HEK293 (cell line): ENCODE measurements at regions not wholly inside any gene's neighbourhood (a gene's known extent, or its start where the extent isn't known, plus 50 kb on each side); places are given as distances from the start of the nearest gene placed in this dataset.

ENCODE experiments used
- CTCF ChIA-PET: fragments of 350-600 bp; formaldehyde crosslinking; extraction: SDS; loops from one replicate; lab custom pipeline; 2021; ENCODE audit warnings: antibody characterized with exemption; lab: Yijun Ruan, JAX
- POLR2A ChIA-PET: fragments of 300-600 bp; formaldehyde crosslinking; extraction: SDS; loops from one replicate; lab custom pipeline; 2020; ENCODE audit warnings: antibody characterized with exemption, inconsistent platforms; lab: Yijun Ruan, JAX
- H3K27ac ChIP-seq: fragments of 200-500 bp; sonication (Bioruptor generic); 2 replicates; pipeline ENCODE4 v1.5.1; 2014; ENCODE audit warnings: low read depth, low read length, control low read depth, inconsistent platforms; ENCODE audit errors: extremely low read depth
- H3K36me3 ChIP-seq, 2 experiments: fragments of 200-500 bp in 1 of 2; sonication (Bioruptor generic) in 1 of 2; 1 replicate in 1 of 2; 2 replicates in 1 of 2; pipeline ENCODE4 v1.5.1; 2014 to 2017; ENCODE audit warnings: inconsistent platforms in 2 of 2, low read length in 2 of 2; ENCODE audit not compliant: control insufficient read depth in 2 of 2, insufficient read depth in 1 of 2
- H3K4me1 ChIP-seq: fragments of 200-500 bp; sonication (Bioruptor generic); 2 replicates; pipeline ENCODE4 v1.5.1; 2014; ENCODE audit warnings: mild to moderate bottlenecking, low read length, inconsistent platforms; ENCODE audit not compliant: control insufficient read depth, insufficient read depth
- H3K4me3 ChIP-seq: 2 replicates; pipeline ENCODE4 v1.5.1; 2011; ENCODE audit warnings: low read depth, mild to moderate bottlenecking, control low read depth, low read length, moderate library complexity
- H3K9me3 ChIP-seq: fragments of 200-500 bp; sonication (Bioruptor generic); 2 replicates; pipeline ENCODE4 v1.5.1; 2014; ENCODE audit warnings: low read depth, low read length, inconsistent platforms; ENCODE audit not compliant: control insufficient read depth, insufficient read depth
- OVOL3 ChIP-seq: fragments of 450-650 bp; formaldehyde crosslinking; IDR thresholded peaks from 2 replicates; pipeline ENCODE4 v1.5.1; 2016; ENCODE audit warnings: missing biosample characterization, missing genetic modification characterization
- ZBTB7A ChIP-seq: fragments of 450-650 bp; formaldehyde crosslinking; IDR thresholded peaks from 2 replicates; pipeline ENCODE4 v1.5.1; 2016; ENCODE audit warnings: low read depth, missing biosample characterization, missing genetic modification characterization
- ZNF133 ChIP-seq: fragments of 450-650 bp; formaldehyde crosslinking; IDR thresholded peaks from 2 replicates; pipeline ENCODE4 v1.5.1; 2016; ENCODE audit warnings: missing biosample characterization, missing genetic modification characterization
- ZNF175 ChIP-seq: fragments of 450-650 bp; formaldehyde crosslinking; IDR thresholded peaks from 2 replicates; pipeline ENCODE4 v1.5.1; 2016; ENCODE audit warnings: missing biosample characterization, missing genetic modification characterization
- ZNF184 ChIP-seq: fragments of 450-650 bp; IDR thresholded peaks from 2 replicates; pipeline ENCODE4 v1.5.1; 2018; ENCODE audit warnings: missing biosample characterization, mild to moderate bottlenecking, missing genetic modification characterization
- ZNF214 ChIP-seq: fragments of 450-650 bp; formaldehyde crosslinking; IDR thresholded peaks from 2 replicates; pipeline ENCODE4 v1.5.1; 2017; ENCODE audit warnings: missing biosample characterization, mild to moderate bottlenecking, missing genetic modification characterization, borderline replicate concordance
- ZNF239 ChIP-seq: fragments of 450-650 bp; formaldehyde crosslinking; IDR thresholded peaks from 2 replicates; pipeline ENCODE4 v1.5.1; 2016; ENCODE audit warnings: missing biosample characterization, missing genetic modification characterization
- ZNF24 ChIP-seq: fragments of 450-650 bp; formaldehyde crosslinking; IDR thresholded peaks from 2 replicates; pipeline ENCODE4 v1.5.1; 2016; ENCODE audit warnings: missing biosample characterization, missing genetic modification characterization
- ZNF248 ChIP-seq: fragments of 450-650 bp; formaldehyde crosslinking; IDR thresholded peaks from 2 replicates; pipeline ENCODE4 v1.5.1; 2017; ENCODE audit warnings: missing biosample characterization, missing genetic modification characterization
- ZNF292 ChIP-seq: fragments of 450-650 bp; formaldehyde crosslinking; IDR thresholded peaks from 2 replicates; pipeline ENCODE4 v1.5.1; 2016; ENCODE audit warnings: low read depth, missing biosample characterization, missing genetic modification characterization, borderline replicate concordance
- ZNF341 ChIP-seq: fragments of 450-650 bp; formaldehyde crosslinking; IDR thresholded peaks from 2 replicates; pipeline ENCODE4; 2016; ENCODE audit warnings: low read depth, missing biosample characterization, missing genetic modification characterization
- ZNF394 ChIP-seq: fragments of 450-650 bp; formaldehyde crosslinking; IDR thresholded peaks from 2 replicates; pipeline ENCODE4 v1.5.1; 2016; ENCODE audit warnings: missing biosample characterization, missing genetic modification characterization, mild to moderate bottlenecking, moderate library complexity, borderline replicate concordance
- ZNF530 ChIP-seq: fragments of 450-650 bp; formaldehyde crosslinking; IDR thresholded peaks from 2 replicates; pipeline ENCODE4 v1.5.1; 2016; ENCODE audit warnings: low read depth, missing biosample characterization, missing genetic modification characterization
- ZNF747 ChIP-seq: fragments of 450-650 bp; formaldehyde crosslinking; IDR thresholded peaks from 2 replicates; pipeline ENCODE4 v1.5.1; 2016; ENCODE audit warnings: missing biosample characterization, missing genetic modification characterization
- TF ChIP-seq, protein P1 (sequence below): fragments of 450-650 bp; formaldehyde crosslinking; IDR thresholded peaks from 2 replicates; pipeline ENCODE4 v1.5.1; 2016; ENCODE audit warnings: missing biosample characterization, missing genetic modification characterization
- TF ChIP-seq, protein P2 (sequence below): fragments of 450-650 bp; formaldehyde crosslinking; IDR thresholded peaks from 2 replicates; pipeline ENCODE4 v1.5.1; 2016; ENCODE audit warnings: missing biosample characterization, missing genetic modification characterization
- TF ChIP-seq, protein P3 (sequence below): fragments of 450-650 bp; formaldehyde crosslinking; IDR thresholded peaks from 2 replicates; pipeline ENCODE4 v1.5.1; 2016; ENCODE audit warnings: missing biosample characterization, missing genetic modification characterization
- TF ChIP-seq, protein P4 (sequence below): fragments of 450-650 bp; formaldehyde crosslinking; IDR thresholded peaks from 2 replicates; pipeline ENCODE4 v1.5.1; 2016; ENCODE audit warnings: missing biosample characterization, missing genetic modification characterization, borderline replicate concordance

DNA sequence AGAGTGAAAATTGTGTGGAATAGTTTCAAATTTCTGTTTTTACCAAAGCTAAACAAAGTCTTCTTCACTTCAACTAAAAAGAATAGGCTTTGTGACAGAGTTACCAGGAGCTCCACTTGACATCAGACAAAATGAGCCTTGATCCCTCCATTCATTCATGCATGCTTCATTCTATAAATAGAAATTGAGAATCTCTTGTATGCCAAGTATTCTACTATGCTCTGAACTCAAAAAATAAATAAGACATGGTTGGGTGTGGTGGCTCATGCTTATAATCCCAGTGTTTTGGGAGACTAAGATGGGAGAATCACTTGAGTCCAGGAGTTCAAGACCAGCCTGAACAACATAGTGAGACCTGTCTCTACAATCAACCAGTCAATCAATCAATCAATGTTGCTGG, 236.6 kb upstream of the FAM83B start:
- H3K36me3 ChIP-seq: no peaks in the 10 kb centered on the region
- ChIA-PET POLR2A (no interaction called here), CTCF (interaction anchor here (0.6 kb wide), 1 partner anchor 97 kb away, joined by 3 read pairs; no protein-coding TSS in a partner anchor)
- no peaks in the 10 kb centered on the region for H3K9me3 ChIP-seq
- H3K27ac ChIP-seq: no peak overlapping the region
- no peaks in the 10 kb centered on the region for H3K4me1 ChIP-seq
- no peak for TF ChIP-seq ZNF24 (tag by site-specific recombination)
- TF ChIP-seq, protein P1, sequence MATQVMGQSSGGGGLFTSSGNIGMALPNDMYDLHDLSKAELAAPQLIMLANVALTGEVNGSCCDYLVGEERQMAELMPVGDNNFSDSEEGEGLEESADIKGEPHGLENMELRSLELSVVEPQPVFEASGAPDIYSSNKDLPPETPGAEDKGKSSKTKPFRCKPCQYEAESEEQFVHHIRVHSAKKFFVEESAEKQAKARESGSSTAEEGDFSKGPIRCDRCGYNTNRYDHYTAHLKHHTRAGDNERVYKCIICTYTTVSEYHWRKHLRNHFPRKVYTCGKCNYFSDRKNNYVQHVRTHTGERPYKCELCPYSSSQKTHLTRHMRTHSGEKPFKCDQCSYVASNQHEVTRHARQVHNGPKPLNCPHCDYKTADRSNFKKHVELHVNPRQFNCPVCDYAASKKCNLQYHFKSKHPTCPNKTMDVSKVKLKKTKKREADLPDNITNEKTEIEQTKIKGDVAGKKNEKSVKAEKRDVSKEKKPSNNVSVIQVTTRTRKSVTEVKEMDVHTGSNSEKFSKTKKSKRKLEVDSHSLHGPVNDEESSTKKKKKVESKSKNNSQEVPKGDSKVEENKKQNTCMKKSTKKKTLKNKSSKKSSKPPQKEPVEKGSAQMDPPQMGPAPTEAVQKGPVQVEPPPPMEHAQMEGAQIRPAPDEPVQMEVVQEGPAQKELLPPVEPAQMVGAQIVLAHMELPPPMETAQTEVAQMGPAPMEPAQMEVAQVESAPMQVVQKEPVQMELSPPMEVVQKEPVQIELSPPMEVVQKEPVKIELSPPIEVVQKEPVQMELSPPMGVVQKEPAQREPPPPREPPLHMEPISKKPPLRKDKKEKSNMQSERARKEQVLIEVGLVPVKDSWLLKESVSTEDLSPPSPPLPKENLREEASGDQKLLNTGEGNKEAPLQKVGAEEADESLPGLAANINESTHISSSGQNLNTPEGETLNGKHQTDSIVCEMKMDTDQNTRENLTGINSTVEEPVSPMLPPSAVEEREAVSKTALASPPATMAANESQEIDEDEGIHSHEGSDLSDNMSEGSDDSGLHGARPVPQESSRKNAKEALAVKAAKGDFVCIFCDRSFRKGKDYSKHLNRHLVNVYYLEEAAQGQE (tag by site-specific recombination): no peak
- TF ChIP-seq ZNF530 (tag by site-specific recombination): no peak
- TF ChIP-seq ZNF175: no peak
- TF ChIP-seq ZNF248 (tag by site-specific recombination): no peak
- no peak for TF ChIP-seq ZNF292 (tag by site-specific recombination)
- TF ChIP-seq ZNF394: no peak
- no peak for TF ChIP-seq OVOL3
- no peak for TF ChIP-seq ZNF184 (tag by site-specific recombination)
- TF ChIP-seq ZNF747: no peak
- no peak for TF ChIP-seq ZNF133
- TF ChIP-seq ZNF214: no peak
- TF ChIP-seq ZBTB7A (tag by site-specific recombination): no peak
- TF ChIP-seq, protein P2, sequence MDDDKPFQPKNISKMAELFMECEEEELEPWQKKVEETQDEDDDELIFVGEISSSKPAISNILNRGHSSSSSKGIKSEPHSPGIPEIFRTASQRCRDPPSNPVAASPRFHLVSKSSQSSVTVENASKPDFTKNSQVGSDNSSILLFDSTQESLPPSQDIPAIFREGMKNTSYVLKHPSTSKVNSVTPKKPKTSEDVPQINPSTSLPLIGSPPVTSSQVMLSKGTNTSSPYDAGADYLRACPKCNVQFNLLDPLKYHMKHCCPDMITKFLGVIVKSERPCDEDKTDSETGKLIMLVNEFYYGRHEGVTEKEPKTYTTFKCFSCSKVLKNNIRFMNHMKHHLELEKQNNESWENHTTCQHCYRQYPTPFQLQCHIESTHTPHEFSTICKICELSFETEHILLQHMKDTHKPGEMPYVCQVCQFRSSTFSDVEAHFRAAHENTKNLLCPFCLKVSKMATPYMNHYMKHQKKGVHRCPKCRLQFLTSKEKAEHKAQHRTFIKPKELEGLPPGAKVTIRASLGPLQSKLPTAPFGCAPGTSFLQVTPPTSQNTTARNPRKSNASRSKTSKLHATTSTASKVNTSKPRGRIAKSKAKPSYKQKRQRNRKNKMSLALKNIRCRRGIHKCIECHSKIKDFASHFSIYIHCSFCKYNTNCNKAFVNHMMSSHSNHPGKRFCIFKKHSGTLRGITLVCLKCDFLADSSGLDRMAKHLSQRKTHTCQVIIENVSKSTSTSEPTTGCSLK (tag by site-specific recombination): no peak
- TF ChIP-seq ZNF239 (tag by site-specific recombination): no peak
- TF ChIP-seq, protein P3, sequence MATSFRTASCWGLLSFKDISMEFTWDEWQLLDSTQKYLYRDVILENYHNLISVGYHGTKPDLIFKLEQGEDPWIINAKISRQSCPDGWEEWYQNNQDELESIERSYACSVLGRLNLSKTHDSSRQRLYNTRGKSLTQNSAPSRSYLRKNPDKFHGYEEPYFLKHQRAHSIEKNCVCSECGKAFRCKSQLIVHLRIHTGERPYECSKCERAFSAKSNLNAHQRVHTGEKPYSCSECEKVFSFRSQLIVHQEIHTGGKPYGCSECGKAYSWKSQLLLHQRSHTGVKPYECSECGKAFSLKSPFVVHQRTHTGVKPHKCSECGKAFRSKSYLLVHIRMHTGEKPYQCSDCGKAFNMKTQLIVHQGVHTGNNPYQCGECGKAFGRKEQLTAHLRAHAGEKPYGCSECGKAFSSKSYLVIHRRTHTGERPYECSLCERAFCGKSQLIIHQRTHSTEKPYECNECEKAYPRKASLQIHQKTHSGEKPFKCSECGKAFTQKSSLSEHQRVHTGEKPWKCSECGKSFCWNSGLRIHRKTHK (tag by site-specific recombination): no peak
- no peak for TF ChIP-seq ZNF341 (tag by site-specific recombination)
- TF ChIP-seq, protein P4, sequence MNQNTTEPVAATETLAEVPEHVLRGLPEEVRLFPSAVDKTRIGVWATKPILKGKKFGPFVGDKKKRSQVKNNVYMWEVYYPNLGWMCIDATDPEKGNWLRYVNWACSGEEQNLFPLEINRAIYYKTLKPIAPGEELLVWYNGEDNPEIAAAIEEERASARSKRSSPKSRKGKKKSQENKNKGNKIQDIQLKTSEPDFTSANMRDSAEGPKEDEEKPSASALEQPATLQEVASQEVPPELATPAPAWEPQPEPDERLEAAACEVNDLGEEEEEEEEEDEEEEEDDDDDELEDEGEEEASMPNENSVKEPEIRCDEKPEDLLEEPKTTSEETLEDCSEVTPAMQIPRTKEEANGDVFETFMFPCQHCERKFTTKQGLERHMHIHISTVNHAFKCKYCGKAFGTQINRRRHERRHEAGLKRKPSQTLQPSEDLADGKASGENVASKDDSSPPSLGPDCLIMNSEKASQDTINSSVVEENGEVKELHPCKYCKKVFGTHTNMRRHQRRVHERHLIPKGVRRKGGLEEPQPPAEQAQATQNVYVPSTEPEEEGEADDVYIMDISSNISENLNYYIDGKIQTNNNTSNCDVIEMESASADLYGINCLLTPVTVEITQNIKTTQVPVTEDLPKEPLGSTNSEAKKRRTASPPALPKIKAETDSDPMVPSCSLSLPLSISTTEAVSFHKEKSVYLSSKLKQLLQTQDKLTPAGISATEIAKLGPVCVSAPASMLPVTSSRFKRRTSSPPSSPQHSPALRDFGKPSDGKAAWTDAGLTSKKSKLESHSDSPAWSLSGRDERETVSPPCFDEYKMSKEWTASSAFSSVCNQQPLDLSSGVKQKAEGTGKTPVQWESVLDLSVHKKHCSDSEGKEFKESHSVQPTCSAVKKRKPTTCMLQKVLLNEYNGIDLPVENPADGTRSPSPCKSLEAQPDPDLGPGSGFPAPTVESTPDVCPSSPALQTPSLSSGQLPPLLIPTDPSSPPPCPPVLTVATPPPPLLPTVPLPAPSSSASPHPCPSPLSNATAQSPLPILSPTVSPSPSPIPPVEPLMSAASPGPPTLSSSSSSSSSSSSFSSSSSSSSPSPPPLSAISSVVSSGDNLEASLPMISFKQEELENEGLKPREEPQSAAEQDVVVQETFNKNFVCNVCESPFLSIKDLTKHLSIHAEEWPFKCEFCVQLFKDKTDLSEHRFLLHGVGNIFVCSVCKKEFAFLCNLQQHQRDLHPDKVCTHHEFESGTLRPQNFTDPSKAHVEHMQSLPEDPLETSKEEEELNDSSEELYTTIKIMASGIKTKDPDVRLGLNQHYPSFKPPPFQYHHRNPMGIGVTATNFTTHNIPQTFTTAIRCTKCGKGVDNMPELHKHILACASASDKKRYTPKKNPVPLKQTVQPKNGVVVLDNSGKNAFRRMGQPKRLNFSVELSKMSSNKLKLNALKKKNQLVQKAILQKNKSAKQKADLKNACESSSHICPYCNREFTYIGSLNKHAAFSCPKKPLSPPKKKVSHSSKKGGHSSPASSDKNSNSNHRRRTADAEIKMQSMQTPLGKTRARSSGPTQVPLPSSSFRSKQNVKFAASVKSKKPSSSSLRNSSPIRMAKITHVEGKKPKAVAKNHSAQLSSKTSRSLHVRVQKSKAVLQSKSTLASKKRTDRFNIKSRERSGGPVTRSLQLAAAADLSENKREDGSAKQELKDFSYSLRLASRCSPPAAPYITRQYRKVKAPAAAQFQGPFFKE: no peak
- H3K4me3 ChIP-seq: no peak overlapping the region
